Neutrophil (primary cell): ENCODE measurements at regions not wholly inside any gene's neighbourhood (a gene's known extent, or its start where the extent isn't known, plus 50 kb on each side); places are given as distances from the start of the nearest gene placed in this dataset.

Source experiments
- H3K27ac ChIP-seq: fragments of 200-600 bp; sonication (generic); 2 replicates; pipeline ENCODE4 v1.5.1; 2016; ENCODE audit warnings: mild to moderate bottlenecking, moderate library complexity
- H3K27me3 ChIP-seq: fragments of 200-600 bp; sonication (generic); 2 replicates; pipeline ENCODE4 v1.6.0; 2016; ENCODE audit warnings: mild to moderate bottlenecking
- H3K36me3 ChIP-seq: fragments of 200-600 bp; sonication (generic); 2 replicates; pipeline ENCODE4 v1.5.1; 2017
- H3K4me1 ChIP-seq, 2 experiments: fragments of 200-600 bp in 1 of 2; sonication (generic) in 1 of 2; 1 replicate in 1 of 2; 2 replicates in 1 of 2; pipeline versions ENCODE4 v1.5.1 to v1.6.1; 2013 to 2016; ENCODE audit warnings: low read depth in 1 of 2, low read length in 1 of 2, mild to moderate bottlenecking in 1 of 2, moderate library complexity in 1 of 2; ENCODE audit not compliant: control insufficient read depth in 1 of 2, insufficient read depth in 1 of 2
- H3K4me3 ChIP-seq, 2 experiments: fragments of 200-600 bp in 1 of 2; sonication (generic) in 1 of 2; 1 replicate in 1 of 2; 2 replicates in 1 of 2; pipeline ENCODE4 v1.5.1; 2013 to 2016; ENCODE audit warnings: low read depth in 1 of 2, low read length in 1 of 2, mild to moderate bottlenecking in 1 of 2, moderate library complexity in 1 of 2
- H3K9me3 ChIP-seq: fragments of 200-600 bp; sonication (generic); 2 replicates; pipeline ENCODE4 v1.5.1; 2016
- CTCF ChIP-seq: fragments of 200-600 bp; sonication (generic); IDR thresholded peaks from 2 replicates; pipeline ENCODE4 v1.5.1; 2016; ENCODE audit warnings: antibody characterized with exemption

DNA sequence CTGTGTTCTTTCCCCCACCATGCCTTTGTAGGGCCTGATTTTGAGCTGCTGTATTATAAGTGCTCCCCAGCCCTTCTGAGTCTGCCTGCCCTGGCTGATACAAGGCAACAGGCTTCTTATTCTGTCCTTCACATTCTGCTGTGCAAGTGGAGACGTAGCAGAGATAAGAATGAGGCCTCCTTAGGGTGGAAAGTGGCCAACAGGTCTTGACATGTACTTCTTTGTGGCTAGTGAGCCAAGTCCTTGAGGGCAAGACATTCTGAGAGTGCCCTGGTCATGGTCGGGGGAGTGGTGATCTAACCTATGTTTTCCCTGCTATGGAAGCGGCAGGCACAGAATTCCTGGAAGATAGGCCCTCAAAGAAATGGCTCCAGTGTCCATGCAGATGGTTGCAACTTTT is 235.7 kb upstream of the CADM1 start:
- Histone ChIP-seq H3K27me3 (peaks cover 12% of the 10 kb centered on the region), H3K4me1 (no peaks in the 10 kb centered on the region), H3K9me3 (no peaks in the 10 kb centered on the region), H3K36me3 (no peaks in the 10 kb centered on the region), H3K4me3 (no peak overlapping the region), H3K27ac (no peak overlapping the region)
- TF ChIP-seq CTCF: no peak

GRCh38 chr11:115739146-115739545 is 234.9 kb upstream of the CADM1 start:
- Histone ChIP-seq H3K9me3 (no peaks in the 10 kb centered on the region), H3K27me3 (peaks cover 7% of the 10 kb centered on the region), H3K27ac (no peak overlapping the region), H3K4me3 (no peak overlapping the region), H3K36me3 (no peaks in the 10 kb centered on the region), H3K4me1 (no peaks in the 10 kb centered on the region)
- no peak for TF ChIP-seq CTCF

GRCh38 chr11:115737875-115738274 is 233.7 kb upstream of the CADM1 start:
- TF ChIP-seq CTCF: no peak
- Histone ChIP-seq H3K27ac (no peak overlapping the region), H3K36me3 (no peaks in the 10 kb centered on the region), H3K27me3 (peaks cover 5% of the 10 kb centered on the region), H3K4me1 (no peaks in the 10 kb centered on the region), H3K4me3 (no peak overlapping the region), H3K9me3 (no peaks in the 10 kb centered on the region)

GRCh38 chr11:115736146-115736545 is 231.9 kb upstream of the CADM1 start:
- no peaks in the 10 kb centered on the region for H3K4me1 ChIP-seq
- no peak for TF ChIP-seq CTCF
- no peak overlapping the region for H3K4me3 ChIP-seq
- no peaks in the 10 kb centered on the region for H3K36me3 ChIP-seq
- H3K27ac ChIP-seq: no peak overlapping the region
- no peaks in the 10 kb centered on the region for H3K9me3 ChIP-seq
- no peaks in the 10 kb centered on the region for H3K27me3 ChIP-seq

GRCh38 chr11:115724666-115725065 is 220.5 kb upstream of the CADM1 start:
- H3K9me3 ChIP-seq: no peaks in the 10 kb centered on the region
- H3K27ac ChIP-seq: no peak overlapping the region
- H3K4me1 ChIP-seq: no peaks in the 10 kb centered on the region
- no peaks in the 10 kb centered on the region for H3K27me3 ChIP-seq
- no peaks in the 10 kb centered on the region for H3K36me3 ChIP-seq
- H3K4me3 ChIP-seq: no peak overlapping the region
- no peak for TF ChIP-seq CTCF

DNA sequence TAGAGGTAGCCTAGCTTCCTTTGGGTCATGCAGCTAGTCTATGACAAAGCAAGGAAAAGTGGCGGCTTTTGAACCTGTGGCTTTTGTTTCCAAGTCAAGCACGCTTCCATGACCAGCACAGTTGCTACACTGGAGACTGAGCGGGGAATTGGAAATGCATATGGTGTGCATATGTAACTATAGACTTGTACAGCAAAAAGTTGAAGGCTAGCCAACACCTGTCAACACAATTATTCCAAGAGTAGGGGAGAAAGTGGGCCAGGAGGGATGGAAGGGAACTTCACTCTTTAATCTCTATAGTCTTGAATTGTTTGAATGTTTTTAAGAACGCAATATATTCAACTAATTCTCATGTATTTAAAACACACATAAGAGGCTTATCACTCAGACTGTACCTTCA is 218.5 kb upstream of the CADM1 start:
- no peaks in the 10 kb centered on the region for H3K4me1 ChIP-seq
- H3K27me3 ChIP-seq: no peaks in the 10 kb centered on the region
- no peaks in the 10 kb centered on the region for H3K36me3 ChIP-seq
- no peak for TF ChIP-seq CTCF
- no peak overlapping the region for H3K27ac ChIP-seq
- H3K4me3 ChIP-seq: no peak overlapping the region
- H3K9me3 ChIP-seq: no peaks in the 10 kb centered on the region
